GM12865 (cell line): ENCODE measurements at regions not wholly inside any gene's neighbourhood (a gene's known extent, or its start where the extent isn't known, plus 50 kb on each side); places are given as distances from the start of the nearest gene placed in this dataset.
A peak's percentile ranks its signal among the peaks of the same experiment; 100 is the strongest.

Source experiments
- DNase-seq: peaks from one replicate; pipeline ENCODE4 v3.0.0; 2010; ENCODE audit warnings: low read depth
- H3K4me3 ChIP-seq: 2 replicates; pipeline ENCODE4 v1.5.1; 2011; ENCODE audit warnings: mild to moderate bottlenecking, low read depth, low read length, control low read depth
- TF ChIP-seq, protein P1 (sequence below): IDR thresholded peaks from 2 replicates; pipeline ENCODE4 v1.5.1; 2011; ENCODE audit warnings: low read length, control low read depth, low read depth, inconsistent platforms; ENCODE audit not compliant: insufficient read depth; ENCODE audit errors: missing control alignments

DNA sequence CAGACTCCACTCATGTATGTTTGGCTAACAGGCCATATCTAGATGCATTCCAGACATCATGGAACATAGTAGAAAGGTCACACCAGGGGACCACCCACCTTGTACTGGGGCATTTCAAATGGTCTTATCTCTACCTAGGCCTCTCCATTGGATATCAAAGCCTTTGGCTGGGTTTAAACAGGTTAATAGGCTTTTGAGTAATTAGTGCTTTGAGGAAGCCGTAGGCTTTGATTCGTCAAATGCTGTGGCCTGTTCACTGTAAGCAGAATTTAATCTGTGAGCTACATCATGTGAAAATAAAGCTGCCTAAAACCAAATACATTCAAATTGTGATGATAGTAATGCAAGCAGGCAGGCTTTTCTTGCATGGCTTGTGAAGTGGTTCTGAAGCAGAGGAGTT lies 129.5 kb downstream of the ST8SIA2 start:
- H3K4me3 ChIP-seq: no peak overlapping the region
- TF ChIP-seq, protein P1, sequence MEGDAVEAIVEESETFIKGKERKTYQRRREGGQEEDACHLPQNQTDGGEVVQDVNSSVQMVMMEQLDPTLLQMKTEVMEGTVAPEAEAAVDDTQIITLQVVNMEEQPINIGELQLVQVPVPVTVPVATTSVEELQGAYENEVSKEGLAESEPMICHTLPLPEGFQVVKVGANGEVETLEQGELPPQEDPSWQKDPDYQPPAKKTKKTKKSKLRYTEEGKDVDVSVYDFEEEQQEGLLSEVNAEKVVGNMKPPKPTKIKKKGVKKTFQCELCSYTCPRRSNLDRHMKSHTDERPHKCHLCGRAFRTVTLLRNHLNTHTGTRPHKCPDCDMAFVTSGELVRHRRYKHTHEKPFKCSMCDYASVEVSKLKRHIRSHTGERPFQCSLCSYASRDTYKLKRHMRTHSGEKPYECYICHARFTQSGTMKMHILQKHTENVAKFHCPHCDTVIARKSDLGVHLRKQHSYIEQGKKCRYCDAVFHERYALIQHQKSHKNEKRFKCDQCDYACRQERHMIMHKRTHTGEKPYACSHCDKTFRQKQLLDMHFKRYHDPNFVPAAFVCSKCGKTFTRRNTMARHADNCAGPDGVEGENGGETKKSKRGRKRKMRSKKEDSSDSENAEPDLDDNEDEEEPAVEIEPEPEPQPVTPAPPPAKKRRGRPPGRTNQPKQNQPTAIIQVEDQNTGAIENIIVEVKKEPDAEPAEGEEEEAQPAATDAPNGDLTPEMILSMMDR: no peak
- DNase-seq: no peak

DNA sequence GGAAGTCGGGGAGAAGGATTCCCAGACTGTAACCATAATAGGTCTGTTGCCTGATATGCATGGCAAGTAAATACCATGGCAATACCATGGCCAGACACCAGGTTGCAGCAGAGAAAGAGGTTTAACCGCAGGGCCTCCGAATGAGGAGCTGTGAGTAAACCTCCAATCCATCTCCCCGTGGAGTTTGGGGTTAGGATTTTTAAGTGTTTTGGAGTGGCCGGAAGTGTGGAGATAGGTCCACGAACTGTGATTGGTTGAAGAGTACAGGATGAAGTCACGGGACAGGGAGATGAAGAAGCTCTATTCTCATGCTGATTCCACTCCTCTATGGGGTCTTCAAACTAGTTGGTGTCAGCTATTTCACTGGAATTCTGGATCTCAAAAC lies 127.9 kb downstream of the ST8SIA2 start:
- TF ChIP-seq, protein P1: peak; percentile 64

DNA sequence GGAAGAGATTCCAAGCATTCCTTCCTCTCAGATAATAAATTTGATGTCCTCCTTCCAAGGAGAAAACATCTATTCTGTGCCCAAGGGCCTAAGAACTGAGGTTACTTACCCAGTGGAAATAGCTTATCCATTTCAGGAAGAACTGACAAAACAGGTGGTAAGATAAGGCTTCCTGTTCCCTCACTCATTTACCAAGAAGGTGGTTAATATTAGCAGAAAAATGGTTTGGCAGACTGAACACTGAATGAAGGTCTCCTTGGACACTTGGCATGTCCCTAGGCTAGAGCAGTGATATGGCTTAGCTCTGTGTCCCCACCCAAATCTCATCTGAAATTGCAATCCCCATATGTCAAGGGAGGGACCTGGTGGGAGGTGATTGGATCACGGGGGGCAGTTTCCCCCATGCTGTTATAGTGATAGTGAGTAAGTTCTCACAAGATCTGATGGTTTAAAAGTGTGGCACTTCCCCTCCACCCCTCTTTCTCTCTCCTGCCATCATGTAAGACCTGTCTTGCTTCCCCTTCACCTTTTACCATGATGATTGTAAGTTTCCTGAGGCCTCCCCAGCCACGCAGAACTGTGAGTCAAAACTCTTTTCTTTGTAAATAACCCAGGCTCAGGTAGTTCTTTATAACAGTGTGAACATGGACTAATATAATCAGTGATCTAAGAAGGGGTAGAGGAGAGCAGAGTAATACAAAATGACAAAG lies 127.4 kb downstream of the ST8SIA2 start:
- TF ChIP-seq, protein P1: no peak
- H3K4me3 ChIP-seq: no peak overlapping the region
- no peak for DNase-seq

More for the DNA sequence above, 127.9 kb downstream of the ST8SIA2 start:
- H3K4me3 ChIP-seq: no peak overlapping the region
- DNase-seq: peak; percentile 72

DNA sequence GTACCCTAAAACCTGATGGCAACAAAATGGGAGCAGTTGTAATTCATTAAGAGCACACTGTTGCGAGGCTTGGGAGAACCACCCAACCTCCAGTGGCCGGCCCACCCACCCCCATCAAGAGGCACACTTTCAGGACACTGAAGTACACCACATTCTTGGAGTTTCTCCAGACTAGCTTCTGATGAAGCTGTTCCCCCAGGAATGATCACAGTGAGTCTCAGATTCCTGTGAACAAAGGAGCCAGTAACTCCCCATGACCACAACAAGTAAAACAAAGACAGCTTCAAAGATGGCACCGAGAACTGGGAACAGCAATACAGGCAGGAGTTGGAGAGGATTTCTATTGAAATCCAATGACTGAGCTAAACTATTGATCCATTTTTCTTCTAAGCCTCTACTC lies 126.0 kb downstream of the ST8SIA2 start:
- TF ChIP-seq, protein P1: no peak
- no peak for DNase-seq
- H3K4me3 ChIP-seq: no peak overlapping the region
